ENCODE measurements at regions not wholly inside any gene's neighbourhood (a gene's known extent, or its start where the extent isn't known, plus 50 kb on each side); places are given as distances from the start of the nearest gene placed in this dataset.

DNA sequence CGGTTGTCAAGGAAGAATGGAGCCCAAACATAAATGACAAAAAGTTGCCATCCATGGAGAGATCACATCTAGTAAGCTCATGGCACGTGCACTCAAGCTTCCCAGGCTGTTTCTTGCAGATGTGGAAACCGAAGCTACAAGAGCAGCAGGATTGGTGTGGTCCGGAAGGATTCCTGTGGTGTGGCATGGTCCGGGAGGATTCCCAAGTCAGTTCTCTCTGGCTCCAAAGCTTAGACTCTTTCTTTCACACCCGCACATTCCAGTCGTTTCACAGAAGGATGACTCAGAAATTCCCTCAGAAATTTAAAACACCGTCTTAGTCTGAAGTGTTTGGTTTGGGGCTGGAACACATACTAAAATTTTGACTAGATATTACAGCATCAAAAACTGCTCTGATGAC is 78.0 kb upstream of the DRD2 start:
- TF ChIP-seq, protein P1, sequence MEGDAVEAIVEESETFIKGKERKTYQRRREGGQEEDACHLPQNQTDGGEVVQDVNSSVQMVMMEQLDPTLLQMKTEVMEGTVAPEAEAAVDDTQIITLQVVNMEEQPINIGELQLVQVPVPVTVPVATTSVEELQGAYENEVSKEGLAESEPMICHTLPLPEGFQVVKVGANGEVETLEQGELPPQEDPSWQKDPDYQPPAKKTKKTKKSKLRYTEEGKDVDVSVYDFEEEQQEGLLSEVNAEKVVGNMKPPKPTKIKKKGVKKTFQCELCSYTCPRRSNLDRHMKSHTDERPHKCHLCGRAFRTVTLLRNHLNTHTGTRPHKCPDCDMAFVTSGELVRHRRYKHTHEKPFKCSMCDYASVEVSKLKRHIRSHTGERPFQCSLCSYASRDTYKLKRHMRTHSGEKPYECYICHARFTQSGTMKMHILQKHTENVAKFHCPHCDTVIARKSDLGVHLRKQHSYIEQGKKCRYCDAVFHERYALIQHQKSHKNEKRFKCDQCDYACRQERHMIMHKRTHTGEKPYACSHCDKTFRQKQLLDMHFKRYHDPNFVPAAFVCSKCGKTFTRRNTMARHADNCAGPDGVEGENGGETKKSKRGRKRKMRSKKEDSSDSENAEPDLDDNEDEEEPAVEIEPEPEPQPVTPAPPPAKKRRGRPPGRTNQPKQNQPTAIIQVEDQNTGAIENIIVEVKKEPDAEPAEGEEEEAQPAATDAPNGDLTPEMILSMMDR (IDR thresholded peaks at IDR 0.05) = no peak
- no peak for TF ChIP-seq POLR2A (IDR thresholded peaks at IDR 0.05)

Data from tibial nerve (tissue), 3 donors.